ENCODE measurements at regions not wholly inside any gene's neighbourhood (a gene's known extent, or its start where the extent isn't known, plus 50 kb on each side); places are given as distances from the start of the nearest gene placed in this dataset.

DNA sequence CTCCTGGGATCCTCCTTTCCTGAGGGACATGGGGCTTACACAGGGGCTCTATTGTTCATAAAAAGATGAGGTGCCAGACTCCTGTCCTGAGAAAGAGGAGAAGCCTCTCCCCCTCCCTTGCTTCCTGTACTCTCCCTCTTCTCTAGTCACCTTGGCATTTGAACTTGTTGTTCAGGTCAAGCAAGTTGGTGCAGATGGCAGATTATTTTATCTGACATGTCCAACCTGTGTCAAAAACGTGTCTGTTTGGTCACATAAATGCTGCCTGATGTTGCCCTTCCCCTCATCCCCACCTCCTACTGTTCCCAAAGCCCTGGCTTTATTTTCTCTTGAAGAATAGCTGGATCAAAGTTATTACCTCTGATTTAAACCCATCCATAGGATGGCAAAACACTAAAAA, 154.8 kb downstream of the TMX1 start:
- 28 to 46% (median 40%) methylated on average over 1 of the region's 1 CpG for WGBS, 4 donors
- DNase-seq: no peak
- Histone ChIP-seq H3K27me3 (no peaks in the 10 kb centered on the region), H3K4me1 (replicated peaks in 1 of 2) (peaks cover 0 to 18% of the 10 kb centered on the region in 2 donors), H3K9me3 (replicated peaks in 1 of 3) (no peaks in the 10 kb centered on the region), H3K4me3 (no peak overlapping the region), H3K27ac (peak overlapping the region in 2 of 5 donors; percentile 55 to 83), H3K36me3 (replicated peaks in 1 of 2) (no peaks in the 10 kb centered on the region)
- no peak for TF ChIP-seq POLR2A (IDR thresholded peaks at IDR 0.05)
- TF ChIP-seq, protein P1, sequence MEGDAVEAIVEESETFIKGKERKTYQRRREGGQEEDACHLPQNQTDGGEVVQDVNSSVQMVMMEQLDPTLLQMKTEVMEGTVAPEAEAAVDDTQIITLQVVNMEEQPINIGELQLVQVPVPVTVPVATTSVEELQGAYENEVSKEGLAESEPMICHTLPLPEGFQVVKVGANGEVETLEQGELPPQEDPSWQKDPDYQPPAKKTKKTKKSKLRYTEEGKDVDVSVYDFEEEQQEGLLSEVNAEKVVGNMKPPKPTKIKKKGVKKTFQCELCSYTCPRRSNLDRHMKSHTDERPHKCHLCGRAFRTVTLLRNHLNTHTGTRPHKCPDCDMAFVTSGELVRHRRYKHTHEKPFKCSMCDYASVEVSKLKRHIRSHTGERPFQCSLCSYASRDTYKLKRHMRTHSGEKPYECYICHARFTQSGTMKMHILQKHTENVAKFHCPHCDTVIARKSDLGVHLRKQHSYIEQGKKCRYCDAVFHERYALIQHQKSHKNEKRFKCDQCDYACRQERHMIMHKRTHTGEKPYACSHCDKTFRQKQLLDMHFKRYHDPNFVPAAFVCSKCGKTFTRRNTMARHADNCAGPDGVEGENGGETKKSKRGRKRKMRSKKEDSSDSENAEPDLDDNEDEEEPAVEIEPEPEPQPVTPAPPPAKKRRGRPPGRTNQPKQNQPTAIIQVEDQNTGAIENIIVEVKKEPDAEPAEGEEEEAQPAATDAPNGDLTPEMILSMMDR (IDR thresholded peaks at IDR 0.05): no peak
- intact Hi-C loops (cut with DNase I): no loop called here

DNA sequence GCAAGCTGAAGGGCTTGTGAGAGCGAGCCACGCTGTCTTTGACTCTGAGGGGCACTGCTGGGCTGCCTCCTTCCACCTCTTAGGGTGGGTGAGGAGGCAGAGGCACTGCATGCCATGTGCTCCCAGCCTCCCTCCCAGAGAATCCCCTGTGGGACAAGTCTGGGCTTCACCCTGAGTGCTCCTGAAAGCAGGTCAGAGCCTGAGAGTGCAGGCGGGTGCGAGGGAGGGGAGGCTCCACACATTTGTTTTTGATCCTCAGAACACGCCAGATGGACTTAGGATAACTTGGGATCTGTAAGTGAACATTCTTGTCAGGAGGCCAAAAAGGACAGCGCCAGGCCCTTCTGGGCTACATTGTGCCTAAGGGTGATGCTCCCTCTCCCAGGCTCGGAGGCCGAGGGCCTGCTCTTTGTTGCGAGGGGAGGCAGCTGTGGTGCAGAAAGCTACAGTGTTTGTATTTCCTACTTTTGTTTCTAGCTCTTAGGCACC, 155.4 kb downstream of the TMX1 start:
- peaks cover 0 to 18% of the 10 kb centered on the region in 2 donors for H3K4me1 ChIP-seq (replicated peaks in 1 of 2)
- no peaks in the 10 kb centered on the region for H3K36me3 ChIP-seq (replicated peaks in 1 of 2)
- peak in 3 of 7 donors; percentile 19 to 62 (median 30) for DNase-seq
- intact Hi-C loops (cut with DNase I): no loop called here
- no peaks in the 10 kb centered on the region for H3K9me3 ChIP-seq (replicated peaks in 1 of 3)
- H3K27me3 ChIP-seq: no peaks in the 10 kb centered on the region
- peak overlapping the region in 2 of 5 donors; percentile 55 to 83 for H3K27ac ChIP-seq
- TF ChIP-seq, protein P1 (IDR thresholded peaks at IDR 0.05): no peak
- no peak for TF ChIP-seq POLR2A (IDR thresholded peaks at IDR 0.05)
- no peak overlapping the region for H3K4me3 ChIP-seq
- WGBS, 4 donors: 68 to 85% (median 73%) methylated on average over 6 to 9 of the region's 9 CpGs

GRCh38 chr14:51396222-51396815, 156.3 kb downstream of the TMX1 start:
- H3K27me3 ChIP-seq: no peaks in the 10 kb centered on the region
- H3K9me3 ChIP-seq (replicated peaks in 1 of 3): no peaks in the 10 kb centered on the region
- peaks cover 0 to 18% of the 10 kb centered on the region in 2 donors for H3K4me1 ChIP-seq (replicated peaks in 1 of 2)
- no peak overlapping the region for H3K4me3 ChIP-seq
- intact Hi-C loops (cut with DNase I): no loop called here
- peak in 2 of 7 donors; percentile 10 to 52 for DNase-seq
- no peaks in the 10 kb centered on the region for H3K36me3 ChIP-seq (replicated peaks in 1 of 2)
- 49 to 70% (median 60%) methylated on average over 11 of the region's 11 CpGs for WGBS, 4 donors
- no peak for TF ChIP-seq POLR2A (IDR thresholded peaks at IDR 0.05)
- TF ChIP-seq, protein P1 (IDR thresholded peaks at IDR 0.05): no peak
- H3K27ac ChIP-seq: peak overlapping the region in 2 of 5 donors; percentile 55 to 83

- H3K4me1 ChIP-seq (replicated peaks in 1 of 2): peaks cover 0 to 18% of the 10 kb centered on the region in 2 donors
- H3K9me3 ChIP-seq (replicated peaks in 1 of 3): no peaks in the 10 kb centered on the region
- no peaks in the 10 kb centered on the region for H3K36me3 ChIP-seq (replicated peaks in 1 of 2)
- no peaks in the 10 kb centered on the region for H3K27me3 ChIP-seq
- DNase-seq: no peak
- 88 to 93% (median 91%) methylated on average over 4 of the region's 4 CpGs for WGBS, 4 donors
- intact Hi-C loops (cut with DNase I): no loop called here
- H3K27ac ChIP-seq: no peak overlapping the region
- H3K4me3 ChIP-seq: no peak overlapping the region
- TF ChIP-seq POLR2A (IDR thresholded peaks at IDR 0.05): no peak
- TF ChIP-seq, protein P1 (IDR thresholded peaks at IDR 0.05): no peak
These were observed 158.9 kb downstream of the TMX1 start for GRCh38 chr14:51398898-51399297.

Data from adrenal gland (tissue), 9 donors.